OCI-M1 (cell line): ENCODE measurements at regions not wholly inside any gene's neighbourhood (a gene's known extent, or its start where the extent isn't known, plus 50 kb on each side); places are given as distances from the start of the nearest gene placed in this dataset.
"Not testable (repeated sequence)": the region's sequence is repeated elsewhere in the genome, so short reads cannot be mapped to it uniquely, and the experiment has no call there.

Experiments used
- DNase-seq: peaks from one replicate; lab custom pipeline; 2025; lab: John Stamatoyannopoulos, UW

DNA sequence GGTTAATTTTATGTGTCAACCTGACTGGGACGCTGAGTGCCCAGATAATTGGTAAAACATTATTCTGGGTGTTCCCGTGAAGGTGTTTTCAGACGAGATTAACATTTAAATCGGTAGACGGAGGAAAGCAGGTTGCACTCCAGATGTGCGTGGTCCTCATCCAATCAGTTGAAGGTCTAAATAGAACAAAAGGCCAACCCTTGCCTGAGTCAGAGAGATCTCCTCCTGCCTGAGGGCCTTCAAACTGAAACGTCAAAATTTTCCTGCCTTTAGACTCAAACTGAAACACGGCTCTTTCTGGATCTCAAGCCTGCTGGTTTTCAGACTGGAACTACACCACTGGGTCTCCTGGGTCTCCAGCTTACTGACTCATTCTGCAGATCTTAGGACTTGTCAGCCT lies 70.9 kb downstream of the NPIPA5 start:
- DNase-seq, result not testable (repeated sequence)

DNA sequence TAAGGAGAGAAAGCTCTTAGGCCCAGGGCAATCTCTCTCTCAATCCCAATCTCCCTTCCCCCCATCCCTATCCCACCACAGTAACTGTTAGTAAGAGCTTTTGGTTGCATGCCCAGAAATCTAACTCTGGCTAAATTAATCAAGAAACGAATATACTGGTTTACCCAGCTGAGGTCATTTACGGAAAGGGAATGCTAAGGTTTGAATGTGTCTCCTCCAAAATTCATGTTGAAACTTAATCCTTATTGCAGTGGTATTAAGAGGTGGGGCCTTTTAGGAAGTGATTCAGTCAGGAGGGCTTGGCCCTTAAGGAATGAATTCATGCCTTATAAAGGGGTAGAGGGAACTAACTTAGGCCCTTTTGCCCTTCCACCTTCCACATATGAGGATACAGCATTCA lies 72.2 kb downstream of the NPIPA5 start:
- DNase-seq, result not testable (repeated sequence)

DNA sequence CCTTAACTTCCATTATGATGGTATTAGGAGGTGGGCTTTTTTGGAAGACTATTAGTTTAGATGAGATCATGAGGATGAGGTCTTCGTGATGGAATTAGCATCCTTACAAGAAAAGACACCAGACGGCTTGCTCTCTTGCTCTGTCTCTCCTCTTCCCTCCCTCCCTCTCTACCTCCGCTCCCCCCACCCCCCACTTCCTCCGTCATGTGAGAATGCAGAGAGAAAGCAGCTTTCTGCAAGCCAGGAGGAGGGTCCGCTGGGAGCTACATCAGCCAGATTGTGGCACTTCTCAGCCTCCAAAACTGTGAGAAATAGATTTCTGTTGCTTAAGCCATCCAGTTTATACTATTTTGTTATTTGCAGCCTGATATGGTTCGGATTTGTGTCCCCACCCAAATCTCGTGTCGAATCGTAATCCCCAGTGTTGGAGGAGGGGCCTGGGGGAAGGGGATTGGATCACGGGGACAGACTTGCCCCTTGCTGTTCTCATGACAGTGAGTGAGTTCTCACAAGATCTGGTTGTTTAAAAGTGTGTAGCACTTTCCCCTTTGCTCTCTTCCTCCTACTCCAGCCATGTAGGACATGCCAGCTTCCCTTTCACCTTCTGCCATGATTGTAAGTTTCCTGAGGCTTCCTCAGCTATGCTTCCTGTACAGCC lies 74.3 kb downstream of the NPIPA5 start:
- DNase-seq, result not testable (repeated sequence)

DNA sequence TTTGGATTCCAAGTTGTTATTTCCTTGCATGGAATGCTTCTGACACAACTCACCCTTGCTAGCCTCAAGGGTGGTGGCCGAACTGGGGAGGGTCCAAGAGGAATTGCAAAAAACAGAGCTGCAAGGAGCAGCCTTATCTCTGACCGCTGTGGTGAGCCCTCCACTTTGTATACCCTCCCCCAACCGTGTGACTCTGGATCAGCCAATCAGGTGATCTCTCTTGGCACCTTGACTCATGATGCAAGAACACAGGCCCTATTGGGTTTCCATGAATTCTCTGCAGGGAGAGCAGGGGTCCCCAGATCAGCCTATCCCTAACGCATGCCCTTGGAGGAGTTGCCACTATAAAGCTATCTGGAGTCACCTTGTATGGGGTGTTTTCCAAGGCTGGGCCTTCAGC lies 81.0 kb downstream of the NPIPA5 start:
- not testable (repeated sequence) for DNase-seq

DNA sequence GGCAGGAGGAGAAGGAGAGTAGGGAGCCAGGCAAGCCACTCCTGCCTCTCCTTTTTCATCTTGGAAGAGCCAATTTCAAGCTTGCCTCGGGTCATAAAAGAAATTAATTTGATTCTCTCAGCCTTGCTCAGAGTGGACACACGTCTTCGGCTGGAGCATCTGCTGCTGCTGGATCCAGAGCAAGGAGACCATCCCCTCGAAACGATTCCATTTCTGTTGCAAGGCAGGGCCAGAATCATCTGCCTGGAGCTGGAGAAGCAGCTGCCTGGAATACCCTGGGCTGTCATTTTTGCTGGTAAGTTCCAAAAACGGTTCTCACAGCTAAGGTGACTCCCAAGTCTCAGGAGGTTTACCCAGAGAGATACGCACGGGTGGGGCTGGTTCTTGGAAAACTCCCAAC lies 103.3 kb downstream of the NPIPA5 start:
- not testable (repeated sequence) for DNase-seq

DNA sequence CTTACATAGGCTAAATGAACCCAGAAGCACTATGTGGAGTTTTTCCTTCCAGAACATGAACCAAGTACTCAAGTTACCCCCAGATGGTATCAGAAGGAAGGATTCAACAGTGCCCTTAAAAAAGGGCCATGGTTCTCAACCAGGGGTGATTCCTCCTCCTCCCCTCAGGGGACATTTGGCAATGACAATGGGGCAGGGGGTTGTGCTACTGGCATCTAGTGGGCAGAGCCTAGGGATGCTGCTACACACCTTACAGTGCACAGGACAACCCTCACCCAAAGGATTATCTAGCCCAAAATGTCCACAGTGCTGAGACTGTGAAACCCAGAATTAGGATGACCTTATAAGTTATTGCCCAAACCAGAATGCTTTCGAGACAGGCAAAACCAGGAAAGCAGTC lies 104.1 kb downstream of the NPIPA5 start:
- not testable (repeated sequence) for DNase-seq

DNA sequence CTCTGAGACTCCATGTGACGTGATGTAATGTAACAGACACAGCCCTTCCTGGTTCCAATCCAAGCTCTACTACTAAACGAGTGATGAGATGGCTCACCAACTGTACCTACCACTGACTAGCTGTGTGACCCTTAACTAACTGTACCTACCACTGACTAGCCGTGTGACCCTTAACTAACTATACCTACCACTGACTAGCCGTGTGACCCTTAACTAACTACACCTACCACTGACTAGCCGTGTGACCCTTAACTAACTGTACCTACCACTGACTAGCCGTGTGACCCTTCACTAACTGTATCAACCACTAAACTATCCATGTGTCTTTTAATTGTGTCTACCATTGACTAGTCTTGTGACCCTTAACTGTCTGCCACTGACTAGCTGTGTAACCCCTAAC lies 111.2 kb downstream of the NPIPA5 start:
- DNase-seq, result not testable (repeated sequence)

DNA sequence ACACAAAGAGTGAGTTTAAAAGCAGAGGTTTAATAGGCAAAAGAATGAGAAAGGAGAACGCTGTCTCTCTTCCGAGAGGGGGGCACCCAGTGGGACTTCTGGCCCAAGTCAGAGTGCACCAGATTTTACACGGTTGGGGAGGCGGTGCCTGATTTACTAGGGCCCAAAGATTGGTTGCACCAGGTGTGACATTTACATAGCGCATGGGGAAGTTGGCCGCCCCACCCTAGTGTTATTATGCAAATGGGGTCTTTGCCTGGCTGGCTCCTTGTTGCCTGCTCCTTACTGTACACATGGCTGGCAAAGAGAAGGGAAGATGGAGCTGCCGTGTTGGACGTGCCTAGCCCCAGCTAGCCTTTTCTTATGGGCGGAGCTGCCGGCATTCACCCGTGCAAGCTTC lies 115.9 kb downstream of the NPIPA5 start:
- not testable (repeated sequence) for DNase-seq

DNA sequence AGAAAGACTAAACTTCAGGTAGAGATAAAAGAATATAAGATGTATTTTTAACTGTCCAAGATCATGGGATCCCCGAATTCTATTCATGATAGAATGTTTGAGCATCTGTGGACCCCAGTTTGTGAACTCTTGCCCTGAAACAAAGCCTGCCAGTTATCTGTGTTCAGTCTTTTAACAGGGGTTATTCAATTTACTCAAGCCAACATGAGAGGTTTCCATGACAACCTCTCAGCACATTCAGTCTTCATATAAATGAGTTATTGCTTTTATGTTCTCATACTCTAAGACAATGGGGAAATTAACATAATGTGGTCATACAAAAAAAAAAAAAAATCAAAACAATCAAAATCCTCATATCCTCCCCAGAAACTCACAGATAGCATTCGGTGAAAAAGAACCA lies 130.1 kb downstream of the NPIPA5 start:
- not testable (repeated sequence) for DNase-seq

DNA sequence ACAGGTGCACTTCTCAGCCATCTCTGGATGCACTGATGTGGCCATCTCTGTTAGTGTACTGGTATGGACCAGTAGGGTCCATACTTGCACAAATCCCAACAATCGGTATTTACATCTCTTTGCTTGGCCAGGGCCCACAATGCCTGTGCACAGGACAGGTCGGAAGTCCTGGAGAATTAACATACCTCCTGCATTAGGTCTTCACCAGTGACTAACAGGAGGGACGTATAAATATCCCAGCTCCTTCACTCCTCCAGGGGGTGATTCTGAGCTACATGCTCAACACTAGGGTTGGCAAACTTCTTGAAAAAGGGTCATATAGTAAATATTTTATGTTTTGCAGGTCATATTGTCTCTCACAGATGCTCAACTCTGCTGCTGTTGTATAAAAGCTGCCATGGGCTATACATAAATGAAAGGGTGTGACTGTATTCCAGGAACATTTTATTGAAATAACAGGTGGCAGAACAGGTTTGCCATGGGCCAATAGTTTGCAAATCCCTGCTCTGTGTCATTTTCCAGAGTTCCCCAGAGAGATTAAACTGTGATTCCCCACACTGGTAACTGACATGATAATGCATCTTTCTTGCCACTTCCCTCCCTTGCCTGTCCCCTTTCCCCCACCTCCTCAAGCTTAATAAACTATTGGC lies 141.3 kb downstream of the NPIPA5 start:
- not testable (repeated sequence) for DNase-seq

DNA sequence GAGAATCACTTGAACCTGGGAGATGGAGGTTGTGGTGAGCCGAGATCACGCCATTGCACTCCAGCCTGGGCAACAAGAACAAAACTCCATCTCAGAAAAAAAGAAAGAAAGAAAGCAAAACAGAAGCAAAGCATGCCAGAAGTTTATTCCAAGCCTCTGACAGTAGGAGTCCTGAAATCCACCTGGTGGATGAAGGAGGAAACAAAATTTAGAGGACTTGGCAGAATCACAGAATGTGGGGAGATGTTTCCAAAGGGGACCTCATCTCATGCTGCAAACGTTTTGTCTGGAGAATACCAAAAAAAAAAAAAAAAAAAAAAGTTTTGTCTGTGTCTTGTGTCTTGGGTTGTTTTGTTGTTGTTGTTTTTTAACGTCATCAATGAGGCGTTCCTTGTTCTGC lies 141.1 kb upstream of the RRN3 start:
- DNase-seq, result not testable (repeated sequence)

DNA sequence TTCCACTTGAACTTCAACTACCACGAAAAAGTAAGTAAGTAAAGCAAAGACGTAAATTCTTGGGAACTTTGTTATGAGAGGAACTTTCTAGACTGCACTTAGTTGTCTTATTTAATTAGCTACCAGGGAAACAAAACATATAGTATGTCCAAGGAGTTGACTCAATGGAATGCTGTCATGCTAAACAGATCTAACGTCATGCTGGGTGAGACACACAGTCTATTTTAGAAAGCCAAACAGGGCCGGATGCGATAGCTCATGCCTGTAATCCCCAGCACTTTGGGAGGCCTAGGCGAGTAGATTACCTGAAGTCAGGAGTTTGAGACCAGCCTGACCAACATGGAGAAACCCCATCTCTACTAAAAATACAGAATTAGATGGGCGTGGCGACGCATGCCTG lies 140.6 kb upstream of the RRN3 start:
- DNase-seq, result not testable (repeated sequence)

DNA sequence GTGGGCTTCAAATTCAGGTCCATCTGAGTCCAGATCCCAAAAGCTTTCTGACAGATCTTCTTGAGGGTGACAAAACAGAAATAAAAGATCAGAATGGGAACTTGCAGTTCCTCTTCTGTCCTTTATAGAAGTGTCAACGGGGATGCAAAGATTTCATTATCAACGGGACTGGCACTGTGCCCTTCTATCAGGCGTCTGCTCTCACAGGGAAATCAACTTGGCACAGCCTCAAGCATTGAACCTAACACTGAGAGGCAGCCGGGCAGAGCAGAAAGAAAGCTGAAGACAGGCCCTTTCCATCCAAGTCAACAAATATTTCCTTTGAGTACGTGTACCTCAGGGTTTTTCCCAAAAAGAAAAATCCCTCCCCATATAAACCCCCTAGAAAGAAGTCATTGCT lies 136.4 kb upstream of the RRN3 start:
- DNase-seq, result not testable (repeated sequence)

DNA sequence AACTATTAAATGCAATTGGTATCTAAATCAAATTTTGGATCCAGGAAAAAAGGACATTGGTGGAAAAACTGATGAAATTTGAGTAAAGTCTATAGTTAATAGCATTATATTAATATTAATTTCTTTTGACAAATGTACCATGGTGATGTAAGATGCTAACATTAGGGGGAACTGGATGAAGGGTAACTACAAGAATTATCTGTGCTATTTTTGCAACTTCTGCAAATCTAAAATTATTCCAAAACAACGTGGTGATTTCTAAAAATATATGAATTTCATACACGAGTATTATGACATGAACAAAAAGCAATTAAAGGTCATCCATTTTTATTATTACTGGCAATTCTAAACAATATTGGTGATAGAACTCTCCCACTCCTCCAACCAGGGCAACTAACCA lies 135.6 kb upstream of the RRN3 start:
- DNase-seq, result not testable (repeated sequence)

DNA sequence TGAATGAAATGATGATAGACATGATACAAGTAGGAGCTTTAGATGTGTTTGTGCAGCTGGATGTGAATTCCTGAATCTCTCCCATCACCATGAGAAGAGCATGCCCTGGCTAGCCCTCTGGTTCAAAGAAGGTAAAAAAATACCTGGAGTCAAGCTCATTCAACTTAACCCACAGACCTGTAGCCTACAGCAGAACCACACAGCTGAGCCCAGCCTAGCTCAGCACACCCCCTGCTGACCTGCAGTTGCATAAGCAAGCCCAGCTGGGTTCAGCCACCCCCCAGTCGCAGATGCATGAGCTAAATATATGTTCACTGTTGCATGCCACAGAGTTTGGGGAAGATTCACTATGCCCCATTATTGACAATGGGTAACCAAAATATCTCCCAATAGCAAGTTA lies 130.6 kb upstream of the RRN3 start:
- DNase-seq, result not testable (repeated sequence)

DNA sequence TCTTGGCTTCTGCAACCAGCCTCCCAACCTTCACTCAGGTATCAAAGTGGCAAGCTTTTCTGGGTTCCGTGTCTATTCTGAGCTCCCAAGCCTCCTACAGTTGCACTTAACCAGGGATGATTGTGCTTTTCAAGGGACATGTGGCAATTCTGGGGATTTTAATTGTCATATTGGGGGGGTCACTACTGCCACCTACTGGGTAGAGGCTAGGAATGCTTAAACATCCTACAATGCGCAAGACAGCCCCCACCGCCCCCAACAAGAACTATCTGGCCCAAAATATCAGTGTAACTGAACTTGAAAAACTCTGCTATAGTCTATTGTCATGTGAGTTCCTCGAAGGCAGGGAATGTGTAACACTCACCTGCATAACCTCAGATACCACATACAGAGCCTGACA lies 129.3 kb upstream of the RRN3 start:
- not testable (repeated sequence) for DNase-seq

DNA sequence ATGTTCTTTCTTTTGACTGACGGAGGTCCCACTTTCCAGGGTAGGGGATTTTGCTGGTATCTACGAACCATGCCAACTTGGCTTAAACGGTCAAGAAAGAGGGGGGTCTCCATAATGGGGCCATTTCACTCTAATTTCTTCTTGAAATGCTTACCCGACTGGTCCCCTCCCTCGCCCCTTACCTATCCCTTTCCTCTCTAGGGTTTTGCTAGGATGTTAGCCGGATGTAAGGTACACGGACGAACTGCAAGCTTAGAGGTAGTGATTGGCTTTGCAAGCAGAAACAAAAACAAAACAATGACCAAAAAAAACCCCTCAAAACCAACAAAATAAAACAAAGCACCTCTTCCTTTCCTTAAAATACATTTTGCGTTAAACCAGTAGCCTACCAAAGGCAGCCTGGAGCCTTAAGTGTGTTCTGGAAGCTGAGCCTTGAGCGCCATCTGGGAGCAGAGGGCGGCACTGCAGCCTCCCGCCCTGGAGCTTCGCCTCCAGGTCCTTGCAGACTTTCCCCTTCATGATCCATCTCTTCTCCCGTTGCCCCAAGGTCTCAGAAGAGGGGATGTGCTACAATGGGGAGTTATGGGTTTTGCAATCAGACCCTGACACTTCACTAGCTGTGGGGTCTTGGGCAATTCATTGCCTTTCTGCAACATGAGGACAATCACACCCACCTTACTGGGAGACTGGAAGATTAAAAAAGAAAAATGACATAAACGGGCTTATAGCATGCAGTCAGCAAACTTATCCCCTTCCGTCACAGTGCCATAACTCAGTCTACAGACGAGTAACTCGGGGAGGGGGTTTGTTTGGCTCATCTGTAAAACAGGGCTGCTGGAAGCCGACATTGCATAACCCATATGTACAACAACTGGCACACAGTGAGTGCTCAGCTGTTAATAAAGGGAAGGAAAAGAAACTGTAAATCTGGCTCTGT lies 125.9 kb upstream of the RRN3 start:
- DNase-seq, result peak; percentile 26

DNA sequence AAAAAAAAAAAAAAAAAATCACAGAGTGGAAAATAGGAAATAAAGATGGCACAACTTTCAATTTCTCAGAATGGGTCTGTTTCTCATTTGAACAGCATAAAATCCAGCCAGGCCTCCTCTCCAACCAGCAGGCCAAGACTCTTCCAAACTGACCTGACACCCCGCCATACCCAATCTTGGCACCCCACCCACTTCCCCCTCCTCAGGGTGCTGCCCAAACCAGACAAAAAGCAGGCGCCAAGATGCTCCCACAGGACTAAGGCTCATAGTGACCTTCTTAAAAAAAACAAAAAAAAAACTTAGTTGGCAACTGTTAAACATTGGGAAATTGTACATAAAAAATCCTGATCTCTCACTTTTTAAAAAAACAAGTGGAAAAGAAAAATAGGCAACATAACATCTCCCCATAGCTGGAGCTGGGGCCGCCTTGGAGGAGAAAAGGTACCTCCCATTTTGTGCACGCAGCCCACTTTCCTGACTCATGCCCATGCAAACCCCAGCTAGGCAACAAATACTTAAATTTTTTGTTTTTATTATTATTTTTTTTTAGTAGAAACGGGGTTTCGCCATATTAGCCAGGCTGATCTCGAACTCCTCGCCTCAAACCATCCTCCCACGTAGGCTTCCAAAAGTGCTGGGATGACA lies 124.9 kb upstream of the RRN3 start:
- not testable (repeated sequence) for DNase-seq

DNA sequence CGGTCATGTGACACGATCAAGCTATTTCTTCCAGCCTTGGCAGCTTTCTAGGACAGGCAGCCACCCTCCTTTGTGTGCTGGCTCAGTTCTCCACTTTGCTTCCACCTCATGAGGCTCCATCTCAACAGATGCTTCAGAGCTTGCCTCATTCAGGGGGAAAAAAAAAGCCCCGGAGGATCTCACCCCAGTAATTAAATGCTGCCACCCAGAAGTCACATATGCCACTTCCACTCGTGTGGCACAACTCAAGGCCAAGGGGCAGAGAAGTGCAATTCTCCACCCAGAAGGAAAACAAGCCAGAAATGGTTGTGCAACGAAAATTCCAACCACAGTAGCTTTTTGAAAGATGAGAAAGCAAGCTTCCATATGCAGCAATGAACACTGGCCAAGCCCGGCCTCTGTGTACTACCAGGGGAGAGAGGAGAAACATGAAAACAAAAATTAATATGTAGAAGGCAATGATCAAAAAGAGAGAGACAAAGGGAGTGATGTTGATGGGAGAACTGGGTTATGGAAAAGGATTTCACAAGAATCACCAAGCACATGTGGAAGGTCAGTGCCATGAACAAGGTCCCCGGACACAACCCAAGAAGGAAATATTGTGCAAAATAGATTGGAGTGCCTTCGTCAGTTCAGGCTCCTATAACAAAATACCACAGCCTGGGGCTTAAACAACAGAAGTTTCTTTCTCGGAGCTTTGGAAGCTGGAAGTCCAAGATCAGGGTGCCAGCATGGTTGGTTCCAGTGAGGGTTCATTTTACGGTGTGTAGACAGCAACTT lies 113.3 kb upstream of the RRN3 start:
- DNase-seq, result not testable (repeated sequence)

DNA sequence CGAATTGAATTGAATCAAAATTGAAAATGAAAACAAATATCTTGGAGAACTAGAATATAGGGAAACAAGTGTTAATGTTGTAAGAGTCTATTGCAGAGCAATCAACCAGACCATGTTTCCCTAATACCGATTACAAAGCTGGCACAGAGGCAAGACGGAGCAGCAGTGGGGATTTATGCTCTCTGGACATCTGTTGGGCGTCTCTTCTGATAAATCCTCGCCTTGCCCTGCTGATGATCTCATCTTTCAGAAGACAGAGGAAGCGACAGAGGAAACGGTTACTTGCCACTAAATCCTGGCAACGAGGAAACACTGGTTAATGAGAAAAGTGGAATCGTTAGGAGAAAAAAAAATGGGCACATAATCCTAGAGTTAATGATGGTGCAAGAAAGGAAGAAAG lies 112.4 kb upstream of the RRN3 start:
- DNase-seq, result not testable (repeated sequence)

DNA sequence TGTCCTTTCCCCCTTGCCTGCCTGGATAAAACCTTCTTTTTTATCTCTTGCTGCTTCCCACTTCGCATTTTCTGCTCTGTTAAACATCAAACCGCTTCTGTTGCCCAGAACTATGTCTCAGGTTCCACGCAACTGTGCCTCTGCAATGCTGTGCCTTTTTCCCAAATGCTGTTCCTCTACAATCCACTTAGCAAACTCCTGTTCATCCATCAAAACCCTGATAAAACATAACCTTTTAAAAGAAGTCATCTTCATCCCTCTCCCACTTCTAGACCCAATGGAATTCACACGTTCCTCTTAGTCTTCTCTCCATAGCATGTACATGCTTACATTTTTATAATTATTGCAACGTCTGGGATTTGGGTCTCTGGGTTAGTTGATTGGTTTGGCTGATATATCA lies 111.9 kb upstream of the RRN3 start:
- DNase-seq, result not testable (repeated sequence)
